ENCODE measurements at regions not wholly inside any gene's neighbourhood (a gene's known extent, or its start where the extent isn't known, plus 50 kb on each side); places are given as distances from the start of the nearest gene placed in this dataset.

- no peak for TF ChIP-seq CTCF (IDR thresholded peaks at IDR 0.05)
- Mint-ChIP-seq H3K27me3 (ENCODE audit: low read depth in 3 of 3) (peaks cover 0 to 2% (median 0%) of the 10 kb centered on the region in 3 donors), H3K4me3 (no peak overlapping the region), H3K4me1 (peaks cover 2% of the 10 kb centered on the region), H3K27ac (no peak overlapping the region), H3K9me3 (peaks cover 0 to 7% (median 3%) of the 10 kb centered on the region in 7 donors), H3K36me3 (no peaks in the 10 kb centered on the region)
- no peak overlapping the region for H3K27ac ChIP-seq (ENCODE audit: low read depth in 1 of 2, low read length in 2 of 2)
- H4K20me1 ChIP-seq (ENCODE audit: insufficient read depth, low read length): no peaks in the 10 kb centered on the region
- no peaks in the 10 kb centered on the region for H3K27me3 ChIP-seq (ENCODE audit: control insufficient read depth in 2 of 2, insufficient read depth in 2 of 2, low read length in 2 of 2)
- no peak overlapping the region for H3K4me2 ChIP-seq (replicated peaks; ENCODE audit: extremely low read depth, low read length, poor library complexity, severe bottlenecking)
- H3K9me3 ChIP-seq (replicated peaks in 1 of 2; ENCODE audit: control insufficient read depth in 1 of 2, insufficient read depth in 1 of 2, low read length in 2 of 2): no peaks in the 10 kb centered on the region
- H3K4me1 ChIP-seq (ENCODE audit: control insufficient read depth in 1 of 2, insufficient read depth in 2 of 2, low read length in 2 of 2): no peaks in the 10 kb centered on the region
- no peak for DNase-seq
- intact Hi-C loops (cut with micrococcal nuclease): no loop called here
- no peak overlapping the region for H3K4me3 ChIP-seq (replicated peaks in 1 of 3; ENCODE audit: low read depth in 2 of 3, low read length in 3 of 3)
- H3K79me2 ChIP-seq (ENCODE audit: insufficient read depth, low read length): no peaks in the 10 kb centered on the region
- H3K9ac ChIP-seq (ENCODE audit: insufficient read depth, low read length, poor library complexity, severe bottlenecking): no peak overlapping the region
- H2AFZ ChIP-seq (ENCODE audit: insufficient read depth, low read depth, low read length, poor library complexity, severe bottlenecking): no peak overlapping the region
- H3K36me3 ChIP-seq (replicated peaks in 1 of 2; ENCODE audit: control insufficient read depth in 1 of 2, insufficient read depth in 2 of 2, low read length in 2 of 2): no peaks in the 10 kb centered on the region
- WGBS (ENCODE audit: insufficient coverage): no CpG with 5 or more reads among the region's 4 CpGs
Observed at GRCh38 chr2:168392797-168393196, 63.3 kb upstream of the CERS6 start.

- H3K4me2 ChIP-seq (replicated peaks; ENCODE audit: extremely low read depth, low read length, poor library complexity, severe bottlenecking): no peak overlapping the region
- intact Hi-C loops (cut with micrococcal nuclease): no loop called here
- no peak overlapping the region for H3K27ac ChIP-seq (ENCODE audit: low read depth in 1 of 2, low read length in 2 of 2)
- H3K4me3 ChIP-seq (replicated peaks in 1 of 3; ENCODE audit: low read depth in 2 of 3, low read length in 3 of 3): no peak overlapping the region
- Mint-ChIP-seq H3K27ac (peak overlapping the region in 1 of 7 donors; percentile 2), H3K4me1 (peaks cover 2% of the 10 kb centered on the region), H3K36me3 (no peaks in the 10 kb centered on the region), H3K4me3 (no peak overlapping the region), H3K9me3 (peaks cover 0 to 6% (median 0%) of the 10 kb centered on the region in 7 donors), H3K27me3 (ENCODE audit: low read depth in 3 of 3) (peaks cover 0 to 2% (median 0%) of the 10 kb centered on the region in 3 donors)
- H3K79me2 ChIP-seq (ENCODE audit: insufficient read depth, low read length): no peaks in the 10 kb centered on the region
- no peak for TF ChIP-seq CTCF (IDR thresholded peaks at IDR 0.05)
- H3K4me1 ChIP-seq (ENCODE audit: control insufficient read depth in 1 of 2, insufficient read depth in 2 of 2, low read length in 2 of 2): no peaks in the 10 kb centered on the region
- H3K9me3 ChIP-seq (replicated peaks in 1 of 2; ENCODE audit: control insufficient read depth in 1 of 2, insufficient read depth in 1 of 2, low read length in 2 of 2): no peaks in the 10 kb centered on the region
- no peaks in the 10 kb centered on the region for H3K27me3 ChIP-seq (ENCODE audit: control insufficient read depth in 2 of 2, insufficient read depth in 2 of 2, low read length in 2 of 2)
- H3K9ac ChIP-seq (ENCODE audit: insufficient read depth, low read length, poor library complexity, severe bottlenecking): no peak overlapping the region
- no peaks in the 10 kb centered on the region for H3K36me3 ChIP-seq (replicated peaks in 1 of 2; ENCODE audit: control insufficient read depth in 1 of 2, insufficient read depth in 2 of 2, low read length in 2 of 2)
- H2AFZ ChIP-seq (ENCODE audit: insufficient read depth, low read depth, low read length, poor library complexity, severe bottlenecking): no peak overlapping the region
- no peaks in the 10 kb centered on the region for H4K20me1 ChIP-seq (ENCODE audit: insufficient read depth, low read length)
- DNase-seq: no peak
Observed at GRCh38 chr2:168394262-168394661, 61.8 kb upstream of the CERS6 start.
